B cell (primary cell): ENCODE measurements at regions not wholly inside any gene's neighbourhood (a gene's known extent, or its start where the extent isn't known, plus 50 kb on each side); places are given as distances from the start of the nearest gene placed in this dataset.

Source experiments
- ATAC-seq: fragments of 200-7000 bp; cut with Tn5 transposase; one replicate; pipeline ENCODE4 v1.10.0; 2021; ENCODE audit warnings: low read depth, mild to moderate bottlenecking, moderate number of reproducible peaks, moderate library complexity
- CTCF ChIA-PET: fragments of 350-600 bp; sonication (Branson Sonifier 250); formaldehyde crosslinking; loops from one replicate; lab custom pipeline; 2021; ENCODE audit warnings: antibody characterized with exemption, inconsistent platforms; lab: Charles Lee
- POLR2A ChIA-PET: fragments of 350-600 bp; sonication (Branson Sonifier 250); formaldehyde crosslinking; loops from one replicate; lab custom pipeline; 2021; ENCODE audit warnings: antibody characterized with exemption; lab: Charles Lee
- DNase-seq: peaks from one replicate; pipeline ENCODE4 v3.0.0; 2013
- H2AFZ ChIP-seq: 2 replicates; pipeline ENCODE4 v1.6.1; 2012; ENCODE audit warnings: mild to moderate bottlenecking, low read depth, low read length; ENCODE audit not compliant: insufficient read depth, poor library complexity, severe bottlenecking
- H3K27ac ChIP-seq, 2 donors: 1 replicate in 1 of 2; 2 replicates in 1 of 2; pipeline ENCODE4 v1.5.1; 2012 to 2013; ENCODE audit warnings: low read length in 2 of 2, mild to moderate bottlenecking in 2 of 2, moderate library complexity in 1 of 2
- H3K27me3 ChIP-seq, 4 experiments: fragments of 200-600 bp in 1 of 4; sonication (generic) in 1 of 4; replicated peaks in 1 of 4; 1 replicate in 2 of 4; 2 replicates in 2 of 4; pipeline versions ENCODE4 v1.6.1 to v1.7.0; 2013 to 2016; ENCODE audit warnings: low read length in 3 of 4, mild to moderate bottlenecking in 2 of 4, mixed read lengths in 1 of 4, moderate library complexity in 1 of 4; ENCODE audit not compliant: insufficient read depth in 4 of 4, control insufficient read depth in 3 of 4; ENCODE audit errors: control extremely low read depth in 1 of 4
- H3K36me3 ChIP-seq, 2 experiments: replicated peaks in 1 of 2; 1 replicate in 1 of 2; 2 replicates in 1 of 2; pipeline versions ENCODE4 v1.6.1 to v1.7.1; 2013; ENCODE audit warnings: low read length in 1 of 2; ENCODE audit not compliant: insufficient read depth in 2 of 2, control insufficient read depth in 1 of 2; ENCODE audit errors: control extremely low read depth in 1 of 2, extremely low read depth in 1 of 2
- H3K4me1 ChIP-seq, 2 donors: fragments of 200-600 bp in 1 of 2; sonication (generic) in 1 of 2; 1 replicate in 1 of 2; 2 replicates in 1 of 2; pipeline versions ENCODE4 v1.5.1 to v1.6.1; 2013 to 2017; ENCODE audit warnings: low read length in 2 of 2; ENCODE audit not compliant: control insufficient read depth in 2 of 2, insufficient read depth in 2 of 2
- H3K4me2 ChIP-seq: replicated peaks from 2 replicates; pipeline ENCODE3; 2012; ENCODE audit warnings: mild to moderate bottlenecking, low read depth, low read length; ENCODE audit not compliant: poor library complexity, severe bottlenecking
- H3K4me3 ChIP-seq, 5 experiments: fragments of 200-600 bp in 1 of 5; sonication (generic) in 1 of 5; 1 replicate in 3 of 5; 2 replicates in 2 of 5; pipeline versions ENCODE4 v1.5.1 to v1.7.0; 2011 to 2016; ENCODE audit warnings: low read length in 4 of 5, mild to moderate bottlenecking in 4 of 5, low read depth in 2 of 5, control low read depth in 1 of 5, moderate library complexity in 1 of 5; ENCODE audit not compliant: insufficient read depth in 1 of 5; ENCODE audit errors: control extremely low read depth in 1 of 5, extremely low read depth in 1 of 5
- H3K79me2 ChIP-seq: fragments of 200-600 bp; sonication (generic); one replicate; pipeline ENCODE4 v1.6.0; 2016; ENCODE audit warnings: low read length; ENCODE audit not compliant: control insufficient read depth, insufficient read depth
- H3K9ac ChIP-seq: fragments of 200-600 bp; sonication (generic); 2 replicates; pipeline ENCODE4 v1.6.1; 2017; ENCODE audit warnings: mild to moderate bottlenecking, low read length, moderate library complexity
- H3K9me3 ChIP-seq, 3 donors: one replicate each; pipeline versions ENCODE4 v1.6.1 to v1.7.1; 2013; ENCODE audit warnings: low read length in 2 of 3; ENCODE audit not compliant: control insufficient read depth in 2 of 3, insufficient read depth in 1 of 3; ENCODE audit errors: control extremely low read depth in 1 of 3
- H4K20me1 ChIP-seq: 2 replicates; pipeline ENCODE4 v1.6.0; 2012; ENCODE audit warnings: mild to moderate bottlenecking, low read length; ENCODE audit not compliant: insufficient read depth, control insufficient read depth, poor library complexity, severe bottlenecking
- H3K27ac Mint-ChIP-seq: one replicate; pipeline ENCODE4 v1.8.0; 2021; ENCODE audit warnings: mixed read lengths
- H3K27me3 Mint-ChIP-seq: one replicate; pipeline ENCODE4 v1.8.0; 2021; ENCODE audit warnings: mixed read lengths
- H3K4me1 Mint-ChIP-seq: one replicate; pipeline ENCODE4 v1.8.0; 2021; ENCODE audit warnings: mixed read lengths
- H3K4me3 Mint-ChIP-seq: one replicate; pipeline ENCODE4 v1.8.0; 2021; ENCODE audit warnings: mixed read lengths
- H3K9me3 Mint-ChIP-seq: one replicate; pipeline ENCODE4 v1.8.0; 2022; ENCODE audit warnings: mixed read lengths; ENCODE audit not compliant: insufficient read depth
- CTCF ChIP-seq: fragments of 200-600 bp; IDR thresholded peaks from one replicate; pipeline ENCODE4 v1.8.0; 2022; ENCODE audit warnings: antibody characterized with exemption, mild to moderate bottlenecking
- EZH2 ChIP-seq: IDR thresholded peaks from 2 replicates; pipeline ENCODE4 v1.6.1; 2012; ENCODE audit warnings: borderline replicate concordance, low read depth, mild to moderate bottlenecking, moderate library complexity, low read length; ENCODE audit not compliant: insufficient read depth, poor library complexity, severe bottlenecking
- WGBS: methylation state at CpG from one replicate; pipeline ENCODE4 v1.1.5; 2013; ENCODE audit warnings: missing lambda C conversion rate; ENCODE audit not compliant: insufficient coverage; 5-methylcytosine and 5-hydroxymethylcytosine counted together
- intact Hi-C: fragments of 100-400 bp; cut with micrococcal nuclease; formaldehyde crosslinking; loops from one replicate; pipeline ENCODE4 v1.10.0; 2022

- Histone ChIP-seq H2AFZ (no peak overlapping the region), H3K79me2 (no peaks in the 10 kb centered on the region), H4K20me1 (no peaks in the 10 kb centered on the region), H3K36me3 (no peaks in the 10 kb centered on the region), H3K27me3 (no peaks in the 10 kb centered on the region), H3K4me1 (no peaks in the 10 kb centered on the region), H3K9me3 (peaks cover 0 to 9% (median 0%) of the 10 kb centered on the region in 3 donors), H3K9ac (no peak overlapping the region), H3K4me3 (no peak overlapping the region), H3K27ac (no peak overlapping the region), H3K4me2 (no peak overlapping the region)
- no peak overlapping the region for H3K4me3 Mint-ChIP-seq
- peak; percentile 64 for DNase-seq
- H3K4me1 Mint-ChIP-seq = no peaks in the 10 kb centered on the region
- no peak for ATAC-seq
- H3K9me3 Mint-ChIP-seq = no peaks in the 10 kb centered on the region
- peak; percentile 84 for TF ChIP-seq CTCF
- TF ChIP-seq EZH2 = no peak
- POLR2A ChIA-PET = no interaction called here
- intact Hi-C loops = no loop called here
- CTCF ChIA-PET = interaction anchor here (0.9 kb wide), 2 partner anchors 10 to 12 kb away, joined by 4 to 5 read pairs; no protein-coding TSS in a partner anchor
- peaks cover 5% of the 10 kb centered on the region for H3K27me3 Mint-ChIP-seq
- H3K27ac Mint-ChIP-seq = no peak overlapping the region
- WGBS = 43% methylated on average over 11 of the region's 21 CpGs
Observed at GRCh38 chr14:100662879-100663760, 63.6 kb upstream of the DLK1 start.

- intact Hi-C loops = no loop called here
- no peak overlapping the region for H3K4me3 ChIP-seq
- peaks cover 5% of the 10 kb centered on the region for H3K27me3 Mint-ChIP-seq
Observed at GRCh38 chr14:100663761-100664052, 63.0 kb upstream of the DLK1 start.

More at GRCh38 chr14:100663761-100664052, 63.0 kb upstream of the DLK1 start:
- Histone ChIP-seq H3K27me3 (peaks cover 0 to under 1% (median 0%) of the 10 kb centered on the region in 4 experiments), H3K79me2 (no peaks in the 10 kb centered on the region), H3K36me3 (no peaks in the 10 kb centered on the region), H3K9me3 (peaks cover 0 to 9% (median 0%) of the 10 kb centered on the region in 3 donors), H3K4me2 (no peak overlapping the region), H3K4me1 (no peaks in the 10 kb centered on the region), H4K20me1 (no peaks in the 10 kb centered on the region), H3K9ac (no peak overlapping the region), H2AFZ (no peak overlapping the region), H3K27ac (no peak overlapping the region)
- DNase-seq (no peak), ATAC-seq (no peak)
- Mint-ChIP-seq H3K9me3 (no peaks in the 10 kb centered on the region), H3K27ac (no peak overlapping the region), H3K4me3 (no peak overlapping the region), H3K4me1 (no peaks in the 10 kb centered on the region)
- ChIA-PET POLR2A (no interaction called here), CTCF (interaction anchor here (0.9 kb wide), 1 partner anchor 10 kb away, joined by 5 read pairs; no protein-coding TSS in a partner anchor)
- WGBS = 80% methylated on average over 2 of the region's 3 CpGs
- TF ChIP-seq EZH2 (no peak), CTCF (no peak)
